Testis (tissue), 2 donors: ENCODE measurements at regions not wholly inside any gene's neighbourhood (a gene's known extent, or its start where the extent isn't known, plus 50 kb on each side); places are given as distances from the start of the nearest gene placed in this dataset.
"Not testable (repeated sequence)": the region's sequence is repeated elsewhere in the genome, so short reads cannot be mapped to it uniquely, and the experiment has no call there.

Source experiments
- DNase-seq: peaks from one replicate; pipeline ENCODE4 v3.0.0-alpha.2; 2019
- H3K27ac ChIP-seq, 2 donors: fragments of 200-600 bp; sonication (generic); one replicate each; pipeline ENCODE4 v1.5.1; 2019
- H3K27me3 ChIP-seq: fragments of 200-600 bp; sonication (generic); one replicate; pipeline ENCODE4 v1.5.1; 2019
- H3K36me3 ChIP-seq: fragments of 200-600 bp; sonication (generic); one replicate; pipeline ENCODE4 v1.5.1; 2017; ENCODE audit warnings: low read depth; ENCODE audit errors: missing control alignments
- H3K4me1 ChIP-seq: fragments of 200-600 bp; sonication (generic); one replicate; pipeline ENCODE4 v1.5.1; 2019
- H3K4me3 ChIP-seq, 2 donors: fragments of 200-600 bp; sonication (generic); one replicate each; pipeline ENCODE4 v1.5.1; 2017 to 2019
- H3K9me3 ChIP-seq: fragments of 200-600 bp; sonication (generic); one replicate; pipeline ENCODE4 v1.5.1; 2017
- POLR2A ChIP-seq: fragments of 450-650 bp; IDR thresholded peaks from one replicate; pipeline ENCODE4 v1.6.1; 2017; ENCODE audit warnings: antibody characterized with exemption, mild to moderate bottlenecking, moderate library complexity
- WGBS, 2 donors: methylation state at CpG; one replicate each; pipeline ENCODE4 v1.1.5; 2018; 5-methylcytosine and 5-hydroxymethylcytosine counted together
- intact Hi-C: fragments of 100-400 bp; cut with DNase I; formaldehyde crosslinking; loops from one replicate; pipeline ENCODE4 v1.15.1; 2023; ENCODE audit warnings: low total_unique reads
- TF ChIP-seq, protein P1 (sequence below), 3 experiments: fragments of 450-650 bp in 2 of 3; fragments of 200-600 bp in 1 of 3; sonication (generic) in 1 of 3; IDR thresholded peaks; one replicate each; pipeline ENCODE4 v1.5.1; 2016 to 2019; ENCODE audit warnings: antibody characterized with exemption in 3 of 3, mild to moderate bottlenecking in 2 of 3, moderate library complexity in 1 of 3

DNA sequence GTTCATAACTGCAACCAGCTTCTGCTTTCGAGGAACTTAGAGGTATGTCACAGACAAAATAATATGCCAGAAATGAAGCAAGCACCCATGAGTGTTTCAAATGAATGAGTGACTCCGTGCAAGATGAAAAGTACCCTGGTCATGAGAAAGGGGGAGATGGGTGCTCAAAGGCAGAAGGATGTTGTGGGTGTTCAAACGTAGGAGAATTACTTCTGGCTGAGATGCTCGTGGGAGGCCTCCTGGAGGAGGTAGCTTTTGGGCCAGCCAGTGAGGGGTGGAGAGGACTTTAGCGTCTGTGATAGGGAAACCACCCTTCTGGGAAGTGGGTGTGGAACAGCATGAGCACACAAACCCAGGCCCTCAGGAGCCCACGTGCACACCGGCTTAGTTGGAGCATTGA, 113.8 kb downstream of the SYF2 start:
- TF ChIP-seq, protein P1, sequence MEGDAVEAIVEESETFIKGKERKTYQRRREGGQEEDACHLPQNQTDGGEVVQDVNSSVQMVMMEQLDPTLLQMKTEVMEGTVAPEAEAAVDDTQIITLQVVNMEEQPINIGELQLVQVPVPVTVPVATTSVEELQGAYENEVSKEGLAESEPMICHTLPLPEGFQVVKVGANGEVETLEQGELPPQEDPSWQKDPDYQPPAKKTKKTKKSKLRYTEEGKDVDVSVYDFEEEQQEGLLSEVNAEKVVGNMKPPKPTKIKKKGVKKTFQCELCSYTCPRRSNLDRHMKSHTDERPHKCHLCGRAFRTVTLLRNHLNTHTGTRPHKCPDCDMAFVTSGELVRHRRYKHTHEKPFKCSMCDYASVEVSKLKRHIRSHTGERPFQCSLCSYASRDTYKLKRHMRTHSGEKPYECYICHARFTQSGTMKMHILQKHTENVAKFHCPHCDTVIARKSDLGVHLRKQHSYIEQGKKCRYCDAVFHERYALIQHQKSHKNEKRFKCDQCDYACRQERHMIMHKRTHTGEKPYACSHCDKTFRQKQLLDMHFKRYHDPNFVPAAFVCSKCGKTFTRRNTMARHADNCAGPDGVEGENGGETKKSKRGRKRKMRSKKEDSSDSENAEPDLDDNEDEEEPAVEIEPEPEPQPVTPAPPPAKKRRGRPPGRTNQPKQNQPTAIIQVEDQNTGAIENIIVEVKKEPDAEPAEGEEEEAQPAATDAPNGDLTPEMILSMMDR (IDR thresholded peaks at IDR 0.05) = no peak
- no peak for TF ChIP-seq POLR2A
- H3K27ac ChIP-seq = no peak overlapping the region
- no peaks in the 10 kb centered on the region for H3K36me3 ChIP-seq
- 78 to 87% methylated on average over 7 of the region's 7 CpGs for WGBS, 2 donors
- intact Hi-C loops = no loop called here
- no peak overlapping the region for H3K4me3 ChIP-seq
- no peaks in the 10 kb centered on the region for H3K27me3 ChIP-seq
- no peaks in the 10 kb centered on the region for H3K4me1 ChIP-seq
- no peak for DNase-seq
- no peaks in the 10 kb centered on the region for H3K9me3 ChIP-seq

DNA sequence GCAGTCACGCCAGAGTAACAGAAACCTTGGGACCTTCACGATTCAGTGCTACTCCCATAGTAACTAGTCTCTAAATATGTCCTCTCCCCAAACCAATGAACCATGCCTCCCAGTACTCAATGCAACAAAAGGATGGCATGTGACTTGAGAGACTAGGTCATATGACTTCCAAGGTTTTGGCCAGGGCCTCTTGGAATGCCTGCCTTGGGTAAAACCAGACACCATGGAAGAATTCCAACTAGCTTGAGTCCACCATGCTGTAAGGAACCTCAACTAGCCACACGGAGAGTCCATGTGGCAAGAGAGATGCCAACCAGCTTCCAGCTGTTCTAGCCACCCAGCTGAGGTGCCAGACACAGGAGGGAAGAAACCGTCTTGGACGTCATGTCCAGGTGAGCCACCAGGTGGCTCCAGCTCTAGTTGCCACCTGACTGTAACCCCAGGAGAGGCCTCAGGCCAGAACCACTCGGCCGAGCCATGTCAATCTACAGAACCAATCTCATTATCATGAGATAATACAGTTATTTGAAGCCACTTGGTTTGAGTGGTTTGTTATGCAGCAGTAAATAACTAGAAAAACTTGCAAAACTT, 115.0 kb downstream of the SYF2 start:
- H3K9me3 ChIP-seq = no peaks in the 10 kb centered on the region
- no peaks in the 10 kb centered on the region for H3K4me1 ChIP-seq
- no peaks in the 10 kb centered on the region for H3K36me3 ChIP-seq
- H3K27ac ChIP-seq = no peak overlapping the region
- intact Hi-C loops = no loop called here
- H3K27me3 ChIP-seq = no peaks in the 10 kb centered on the region
- no peak overlapping the region for H3K4me3 ChIP-seq
- TF ChIP-seq POLR2A = no peak
- TF ChIP-seq, protein P1 (IDR thresholded peaks at IDR 0.05) = peak in 1 of 3 experiments; percentile 14
- 70 to 79% methylated on average over 7 of the region's 7 CpGs for WGBS, 2 donors
- no peak for DNase-seq

DNA sequence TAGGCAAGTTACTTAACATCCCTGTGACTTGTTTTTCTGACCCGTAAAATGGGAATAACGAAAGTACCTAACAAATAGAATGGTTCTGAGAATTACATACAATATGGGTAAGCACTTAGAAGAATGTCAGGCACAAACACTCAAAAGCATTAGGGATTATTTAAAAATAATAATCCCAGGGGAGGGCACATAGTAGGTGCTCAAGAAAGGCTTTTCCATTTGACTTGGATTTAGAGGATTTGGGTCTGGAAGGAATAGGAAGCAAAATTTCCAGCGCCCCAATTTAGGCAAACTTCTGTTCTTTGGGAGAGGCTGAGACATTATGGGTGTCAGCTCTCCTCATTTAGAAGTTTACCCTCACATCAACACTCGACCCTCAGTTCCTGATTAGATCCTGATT, 115.5 kb downstream of the SYF2 start:
- DNase-seq = no peak
- no peaks in the 10 kb centered on the region for H3K27me3 ChIP-seq
- WGBS, 2 donors = 86 to 91% methylated on average over 4 of the region's 4 CpGs
- intact Hi-C loops = no loop called here
- no peaks in the 10 kb centered on the region for H3K36me3 ChIP-seq
- H3K9me3 ChIP-seq = no peaks in the 10 kb centered on the region
- H3K4me3 ChIP-seq = no peak overlapping the region
- TF ChIP-seq, protein P1 (IDR thresholded peaks at IDR 0.05) = no peak
- TF ChIP-seq POLR2A = no peak
- H3K27ac ChIP-seq = no peak overlapping the region
- no peaks in the 10 kb centered on the region for H3K4me1 ChIP-seq

DNA sequence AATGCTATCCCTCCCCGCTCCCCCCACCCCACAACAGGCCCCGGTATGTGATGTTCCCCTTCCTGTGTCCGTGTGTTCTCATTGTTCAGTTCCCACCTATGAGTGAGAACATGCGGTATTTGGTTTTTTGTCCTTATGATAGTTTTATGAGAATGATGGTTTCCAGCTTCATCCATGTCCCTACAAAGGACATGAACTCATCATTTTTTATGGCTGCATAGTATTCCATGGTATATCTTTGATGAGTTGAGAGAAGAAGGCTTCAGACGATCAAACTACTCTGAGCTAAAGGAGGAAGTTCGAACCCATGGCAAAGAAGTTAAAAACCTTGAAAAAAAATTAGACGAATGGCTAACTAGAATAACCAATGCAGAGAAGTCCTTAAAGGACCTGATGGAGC, 116.2 kb downstream of the SYF2 start:
- WGBS, 2 donors = 92 to 94% methylated on average over 7 of the region's 7 CpGs
- H3K27ac ChIP-seq, intact Hi-C loops, H3K36me3 ChIP-seq, H3K4me1 ChIP-seq, H3K9me3 ChIP-seq, H3K4me3 ChIP-seq, H3K27me3 ChIP-seq, DNase-seq: not testable (repeated sequence)

DNA sequence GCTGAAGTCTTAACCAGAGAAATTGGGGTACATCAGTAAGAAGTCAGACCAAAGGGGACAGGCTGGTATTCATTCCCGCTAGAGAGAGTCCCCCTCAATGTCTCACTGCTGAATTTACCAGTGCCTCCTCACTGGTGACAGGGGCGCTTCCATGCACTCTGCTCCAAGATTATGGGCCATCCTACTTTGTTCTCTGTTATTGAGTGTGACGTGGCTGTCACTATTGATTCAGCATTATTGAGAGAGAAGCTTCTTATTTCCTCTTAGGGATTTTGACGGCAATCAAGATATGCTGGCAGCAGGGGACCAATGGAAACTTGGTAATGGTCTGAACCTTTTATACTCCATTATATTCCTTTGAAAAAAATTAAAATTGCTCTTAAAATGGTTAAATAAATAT, 118.6 kb downstream of the SYF2 start:
- no peak for DNase-seq
- no peak for TF ChIP-seq POLR2A
- TF ChIP-seq, protein P1 (IDR thresholded peaks at IDR 0.05) = no peak
- Histone ChIP-seq H3K4me3 (no peak overlapping the region), H3K27me3 (no peaks in the 10 kb centered on the region), H3K4me1 (no peaks in the 10 kb centered on the region), H3K9me3 (no peaks in the 10 kb centered on the region), H3K27ac (no peak overlapping the region), H3K36me3 (no peaks in the 10 kb centered on the region)
- intact Hi-C loops = no loop called here
- WGBS, 2 donors = 84 to 96% methylated on average over 4 of the region's 4 CpGs
